ENCODE measurements at regions not wholly inside any gene's neighbourhood (a gene's known extent, or its start where the extent isn't known, plus 50 kb on each side); places are given as distances from the start of the nearest gene placed in this dataset.

DNA sequence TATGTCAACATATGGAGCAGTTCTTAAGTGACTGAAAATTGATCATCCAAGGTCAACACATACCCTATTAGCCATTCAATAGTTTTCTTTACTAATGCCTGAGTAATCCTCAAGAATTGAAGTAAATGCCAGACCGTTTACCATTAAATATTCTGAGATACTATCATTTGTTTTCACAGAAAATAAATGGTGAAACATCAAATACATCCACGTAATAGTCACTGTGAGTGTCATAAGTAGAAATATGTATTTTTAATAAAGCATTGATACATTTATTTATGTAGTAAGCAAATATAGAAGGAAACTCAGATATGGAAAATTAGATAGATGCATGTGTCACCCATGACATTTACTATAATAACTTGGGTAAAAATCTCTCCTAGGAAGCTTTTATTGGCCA lies 927.8 kb upstream of the NRXN1 start:
- Histone ChIP-seq H3K9me3 (ENCODE audit: low read depth) (no peaks in the 10 kb centered on the region), H3K4me3 (no peak overlapping the region), H3K4me2 (ENCODE audit: unreplicated experiment) (no peak overlapping the region), H3K9ac (no peak overlapping the region), H3K79me2 (ENCODE audit: insufficient read depth) (no peaks in the 10 kb centered on the region), H4K20me1 (ENCODE audit: insufficient read depth) (no peaks in the 10 kb centered on the region), H3K27me3 (replicated peaks; ENCODE audit: insufficient read depth) (no peaks in the 10 kb centered on the region), H3K4me1 (ENCODE audit: insufficient read depth) (peaks cover 23% of the 10 kb centered on the region), H3F3A (ENCODE audit: insufficient read depth) (no peaks in the 10 kb centered on the region), H2AFZ (peak overlapping the region; percentile 36; the same call in 1 of the 2 replicates), H3K27ac (no peak overlapping the region), H3K9me2 (ENCODE audit: insufficient read depth) (no peaks in the 10 kb centered on the region), H3K36me3 (ENCODE audit: low read depth) (peaks cover 6% of the 10 kb centered on the region; the same call in 1 of the 2 replicates)
- no peak for TF ChIP-seq EZH2 (IDR thresholded peaks at IDR 0.05; ENCODE audit: insufficient read depth, poor library complexity, severe bottlenecking)
- TF ChIP-seq EZH2phosphoT487 (IDR thresholded peaks at IDR 0.05; ENCODE audit: insufficient read depth, low read depth) = no peak
- DNase-seq = no peak
- WGBS, 2 experiments (ENCODE audit: low coverage in 1 of 2, low lambda C conversion rate in 2 of 2, missing lambda C conversion rate in 2 of 2) = 25 to 27% methylated on average over 2 of the region's 2 CpGs
- in situ Hi-C loops (cut with MboI) = no loop called here

DNA sequence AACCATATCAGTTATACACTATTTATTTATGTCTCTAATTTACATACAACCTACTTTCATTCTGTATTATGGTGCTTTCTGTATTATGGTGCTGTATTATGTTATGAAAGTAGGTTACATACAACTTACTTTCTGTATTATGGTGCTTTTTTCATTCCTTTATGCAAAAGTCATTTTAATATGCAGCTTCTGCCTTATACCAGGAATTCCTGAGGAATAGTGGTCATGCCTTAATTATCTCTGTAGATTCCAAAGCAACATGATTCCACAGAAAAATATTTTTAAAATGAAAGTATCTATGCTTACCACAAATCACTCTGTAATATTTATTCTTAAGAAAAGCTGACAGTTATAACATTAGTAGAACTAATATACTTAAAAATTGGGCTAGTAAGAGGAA lies 922.0 kb upstream of the NRXN1 start:
- H3K4me1 ChIP-seq (ENCODE audit: insufficient read depth) = peaks cover 17% of the 10 kb centered on the region
- H3K4me3 ChIP-seq = peak overlapping the region; percentile 30
- no peaks in the 10 kb centered on the region for H3K9me2 ChIP-seq (ENCODE audit: insufficient read depth)
- TF ChIP-seq EZH2 (IDR thresholded peaks at IDR 0.05; ENCODE audit: insufficient read depth, poor library complexity, severe bottlenecking) = no peak
- no peak for TF ChIP-seq EZH2phosphoT487 (IDR thresholded peaks at IDR 0.05; ENCODE audit: insufficient read depth, low read depth)
- H4K20me1 ChIP-seq (ENCODE audit: insufficient read depth) = no peaks in the 10 kb centered on the region
- no peaks in the 10 kb centered on the region for H3K79me2 ChIP-seq (ENCODE audit: insufficient read depth)
- no peak overlapping the region for H3K9ac ChIP-seq
- H3K4me2 ChIP-seq (ENCODE audit: unreplicated experiment) = peak overlapping the region; percentile 67
- H3K9me3 ChIP-seq (ENCODE audit: low read depth) = no peaks in the 10 kb centered on the region
- peak overlapping the region; percentile 57; the same call in 1 of the 2 replicates for H2AFZ ChIP-seq
- H3K36me3 ChIP-seq (ENCODE audit: low read depth) = peaks cover 6% of the 10 kb centered on the region; the same call in 1 of the 2 replicates
- DNase-seq = peak; percentile 42
- H3K27me3 ChIP-seq (replicated peaks; ENCODE audit: insufficient read depth) = no peaks in the 10 kb centered on the region
- peaks cover 5% of the 10 kb centered on the region; the same call in 1 of the 2 replicates for H3F3A ChIP-seq (ENCODE audit: insufficient read depth)
- H3K27ac ChIP-seq = 0 out of 2 replicates have a peak overlapping the region, but pooled peaks have one; percentile 3
- in situ Hi-C loops (cut with MboI) = no loop called here

GRCh38 chr2:51921076-51921475 lies 889.1 kb upstream of the NRXN1 start:
- Histone ChIP-seq H3K36me3 (ENCODE audit: low read depth) (no peaks in the 10 kb centered on the region), H3K27me3 (replicated peaks; ENCODE audit: insufficient read depth) (no peaks in the 10 kb centered on the region), H3K9me3 (ENCODE audit: low read depth) (peaks cover under 1% of the 10 kb centered on the region), H3K4me1 (ENCODE audit: insufficient read depth) (peaks cover 27% of the 10 kb centered on the region), H3K79me2 (ENCODE audit: insufficient read depth) (no peaks in the 10 kb centered on the region), H3K9ac (no peak overlapping the region), H3K4me3 (no peak overlapping the region), H3K4me2 (ENCODE audit: unreplicated experiment) (no peak overlapping the region), H4K20me1 (ENCODE audit: insufficient read depth) (no peaks in the 10 kb centered on the region), H3K9me2 (ENCODE audit: insufficient read depth) (no peaks in the 10 kb centered on the region), H3F3A (ENCODE audit: insufficient read depth) (0 out of 2 replicates have a peak, but pooled peaks cover 7% of the 10 kb centered on the region), H2AFZ (no peak overlapping the region), H3K27ac (no peak overlapping the region)
- in situ Hi-C loops (cut with MboI) = no loop called here
- TF ChIP-seq EZH2phosphoT487 (IDR thresholded peaks at IDR 0.05; ENCODE audit: insufficient read depth, low read depth) = no peak
- TF ChIP-seq EZH2 (IDR thresholded peaks at IDR 0.05; ENCODE audit: insufficient read depth, poor library complexity, severe bottlenecking) = no peak
- no peak for DNase-seq

DNA sequence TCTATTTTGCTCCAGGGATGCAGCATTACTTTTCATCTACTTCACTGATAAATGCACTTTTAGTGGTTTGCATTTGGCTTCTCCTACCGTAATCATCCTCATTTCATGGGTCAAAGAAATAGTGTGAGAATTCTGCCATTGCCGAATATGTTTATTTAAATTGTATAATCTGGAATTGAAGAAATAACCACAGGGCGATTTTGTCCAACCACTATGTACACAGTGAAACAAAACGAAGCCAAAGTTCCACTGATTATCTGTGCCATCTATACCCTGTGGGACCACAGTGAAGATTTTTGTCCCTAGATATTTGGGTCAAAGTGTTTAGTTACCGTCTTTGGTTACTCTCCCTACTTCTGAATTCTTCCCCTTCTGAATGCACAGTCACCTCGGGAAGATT lies 888.6 kb upstream of the NRXN1 start:
- H4K20me1 ChIP-seq (ENCODE audit: insufficient read depth) = no peaks in the 10 kb centered on the region
- peaks cover 27% of the 10 kb centered on the region for H3K4me1 ChIP-seq (ENCODE audit: insufficient read depth)
- H3K4me2 ChIP-seq (ENCODE audit: unreplicated experiment) = no peak overlapping the region
- no peak overlapping the region for H3K4me3 ChIP-seq
- peaks cover 4% of the 10 kb centered on the region for H3K9me3 ChIP-seq (ENCODE audit: low read depth)
- no peak overlapping the region for H3K9ac ChIP-seq
- in situ Hi-C loops (cut with MboI) = no loop called here
- no peaks in the 10 kb centered on the region for H3K79me2 ChIP-seq (ENCODE audit: insufficient read depth)
- H3F3A ChIP-seq (ENCODE audit: insufficient read depth) = 0 out of 2 replicates have a peak, but pooled peaks cover 7% of the 10 kb centered on the region
- no peak for DNase-seq
- TF ChIP-seq EZH2 (IDR thresholded peaks at IDR 0.05; ENCODE audit: insufficient read depth, poor library complexity, severe bottlenecking) (no peak), EZH2phosphoT487 (IDR thresholded peaks at IDR 0.05; ENCODE audit: insufficient read depth, low read depth) (no peak)
- H3K27me3 ChIP-seq (replicated peaks; ENCODE audit: insufficient read depth) = no peaks in the 10 kb centered on the region
- 60 to 64% methylated on average over 6 of the region's 6 CpGs for WGBS, 2 experiments (ENCODE audit: low coverage in 1 of 2, low lambda C conversion rate in 2 of 2, missing lambda C conversion rate in 2 of 2)
- no peaks in the 10 kb centered on the region for H3K9me2 ChIP-seq (ENCODE audit: insufficient read depth)
- no peaks in the 10 kb centered on the region for H3K36me3 ChIP-seq (ENCODE audit: low read depth)
- no peak overlapping the region for H2AFZ ChIP-seq
- H3K27ac ChIP-seq = no peak overlapping the region

DNA sequence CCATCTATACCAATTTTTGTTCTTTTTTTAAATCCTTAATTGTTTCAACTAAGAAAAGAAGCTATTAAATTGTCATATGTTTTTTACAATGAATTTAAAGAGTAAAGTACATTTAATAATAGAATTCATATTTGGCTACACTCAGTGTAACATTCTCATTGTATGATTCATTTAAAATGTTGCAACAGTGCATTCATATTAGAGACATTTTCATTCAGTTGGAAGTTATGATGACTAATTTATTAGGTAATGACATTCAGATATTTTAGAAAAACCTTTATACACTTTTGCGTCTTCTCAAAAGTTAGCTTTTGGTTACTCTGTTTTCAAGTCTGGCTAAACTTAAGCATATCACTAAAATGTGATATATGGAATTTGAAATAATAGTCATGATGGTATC lies 887.5 kb upstream of the NRXN1 start:
- no peak overlapping the region for H2AFZ ChIP-seq
- WGBS, 2 experiments (ENCODE audit: low coverage in 1 of 2, low lambda C conversion rate in 2 of 2, missing lambda C conversion rate in 2 of 2) = 2% methylated on average over 1 of the region's 1 CpG
- no peaks in the 10 kb centered on the region for H3K79me2 ChIP-seq (ENCODE audit: insufficient read depth)
- peaks cover 27% of the 10 kb centered on the region for H3K4me1 ChIP-seq (ENCODE audit: insufficient read depth)
- no peaks in the 10 kb centered on the region for H3K27me3 ChIP-seq (replicated peaks; ENCODE audit: insufficient read depth)
- in situ Hi-C loops (cut with MboI) = no loop called here
- H3K9me3 ChIP-seq (ENCODE audit: low read depth) = peaks cover 4% of the 10 kb centered on the region
- H3K4me3 ChIP-seq = no peak overlapping the region
- TF ChIP-seq EZH2 (IDR thresholded peaks at IDR 0.05; ENCODE audit: insufficient read depth, poor library complexity, severe bottlenecking) = no peak
- 0 out of 2 replicates have a peak, but pooled peaks have one; percentile 33 for TF ChIP-seq EZH2phosphoT487 (IDR thresholded peaks at IDR 0.05; ENCODE audit: insufficient read depth, low read depth)
- peak overlapping the region; percentile 49; the same call in 1 of the 2 replicates for H3K27ac ChIP-seq
- 0 out of 2 replicates have a peak, but pooled peaks cover 7% of the 10 kb centered on the region for H3F3A ChIP-seq (ENCODE audit: insufficient read depth)
- DNase-seq = peak; percentile 56
- no peaks in the 10 kb centered on the region for H4K20me1 ChIP-seq (ENCODE audit: insufficient read depth)
- peak overlapping the region; percentile 47 for H3K4me2 ChIP-seq (ENCODE audit: unreplicated experiment)
- no peaks in the 10 kb centered on the region for H3K36me3 ChIP-seq (ENCODE audit: low read depth)
- no peak overlapping the region for H3K9ac ChIP-seq
- H3K9me2 ChIP-seq (ENCODE audit: insufficient read depth) = no peaks in the 10 kb centered on the region

Measured in GM23248 (cell line).